HG02678 (cell line): ENCODE measurements at regions not wholly inside any gene's neighbourhood (a gene's known extent, or its start where the extent isn't known, plus 50 kb on each side); places are given as distances from the start of the nearest gene placed in this dataset.
"Not testable (repeated sequence)": the region's sequence is repeated elsewhere in the genome, so short reads cannot be mapped to it uniquely, and the experiment has no call there.

Experiments used
- ATAC-seq: cut with Tn5 transposase; IDR thresholded peaks from one replicate; pipeline ENCODE4 v1.9.1; 2021; ENCODE audit warnings: mild to moderate bottlenecking, moderate library complexity; ENCODE audit not compliant: unreplicated experiment

GRCh38 chr6:78639111-78640110 lies 227.9 kb upstream of the IRAK1BP1 start:
- ATAC-seq: no peak

GRCh38 chr6:78643976-78644375 lies 223.4 kb upstream of the IRAK1BP1 start:
- not testable (repeated sequence) for ATAC-seq

- not testable (repeated sequence) for ATAC-seq
These were observed 220.6 kb upstream of the IRAK1BP1 start for GRCh38 chr6:78646542-78647415.

- ATAC-seq: not testable (repeated sequence)
These were observed 201.5 kb upstream of the IRAK1BP1 start for GRCh38 chr6:78665819-78666218.

- no peak for ATAC-seq
These were observed 200.6 kb upstream of the IRAK1BP1 start for GRCh38 chr6:78666764-78667163.

GRCh38 chr6:78670156-78670555 lies 197.2 kb upstream of the IRAK1BP1 start:
- no peak for ATAC-seq

- ATAC-seq: no peak
These were observed 196.5 kb upstream of the IRAK1BP1 start for GRCh38 chr6:78670802-78671201.

- not testable (repeated sequence) for ATAC-seq
These were observed 191.0 kb upstream of the IRAK1BP1 start for GRCh38 chr6:78676069-78677007.

GRCh38 chr6:78688668-78689067 lies 178.7 kb upstream of the IRAK1BP1 start:
- ATAC-seq: no peak

- no peak for ATAC-seq
These were observed 173.5 kb upstream of the IRAK1BP1 start for GRCh38 chr6:78693835-78694234.

- not testable (repeated sequence) for ATAC-seq
These were observed 172.7 kb upstream of the IRAK1BP1 start for GRCh38 chr6:78694628-78695027.

- ATAC-seq: no peak
These were observed 166.4 kb upstream of the IRAK1BP1 start for GRCh38 chr6:78700991-78701390.

GRCh38 chr6:78701407-78701806 lies 165.9 kb upstream of the IRAK1BP1 start:
- ATAC-seq: no peak

- no peak for ATAC-seq
These were observed 158.3 kb upstream of the IRAK1BP1 start for GRCh38 chr6:78709021-78709420.

- no peak for ATAC-seq
These were observed 153.8 kb upstream of the IRAK1BP1 start for GRCh38 chr6:78713564-78713963.

- no peak for ATAC-seq
These were observed 123.2 kb upstream of the IRAK1BP1 start for GRCh38 chr6:78744144-78744543.

GRCh38 chr6:78746457-78746856 lies 120.9 kb upstream of the IRAK1BP1 start:
- ATAC-seq: no peak

- ATAC-seq: no peak
These were observed 118.0 kb upstream of the IRAK1BP1 start for GRCh38 chr6:78749326-78749725.

- ATAC-seq: not testable (repeated sequence)
These were observed 109.0 kb upstream of the IRAK1BP1 start for GRCh38 chr6:78758297-78758798.

- ATAC-seq: no peak
These were observed 99.1 kb upstream of the IRAK1BP1 start for GRCh38 chr6:78768271-78768670.
